Naive thymus-derived CD4-positive, alpha-beta T cell (primary cell): ENCODE measurements at regions not wholly inside any gene's neighbourhood (a gene's known extent, or its start where the extent isn't known, plus 50 kb on each side); places are given as distances from the start of the nearest gene placed in this dataset.

ENCODE experiments used
- ATAC-seq: fragments of 150-1000 bp; cut with Tn5 transposase; 2 replicates; pipeline ENCODE4 v1.10.0; 2021; ENCODE audit warnings: mild to moderate bottlenecking, moderate library complexity
- CTCF ChIA-PET: fragments of 350-600 bp; sonication (Branson Sonifier 250); formaldehyde crosslinking; loops from one replicate; lab custom pipeline; 2021; ENCODE audit warnings: antibody characterized with exemption; lab: Charles Lee
- POLR2A ChIA-PET: fragments of 350-600 bp; sonication (Branson Sonifier 250); formaldehyde crosslinking; loops from one replicate; lab custom pipeline; 2021; ENCODE audit warnings: antibody characterized with exemption, inconsistent platforms; lab: Charles Lee
- DNase-seq, 9 donors: peaks; one replicate each; pipeline versions ENCODE4 v3.0.0 to v3.0.0-alpha.2; 2020 to 2022; ENCODE audit warnings: mixed read lengths in 1 of 9
- H3K27ac ChIP-seq: one replicate; pipeline ENCODE4 v1.7.0; 2013; ENCODE audit warnings: mild to moderate bottlenecking, low read depth, low read length, moderate library complexity
- H3K27me3 ChIP-seq, 2 donors: one replicate each; pipeline ENCODE4 v1.7.0; 2013; ENCODE audit warnings: low read length in 2 of 2, mild to moderate bottlenecking in 2 of 2, moderate library complexity in 2 of 2; ENCODE audit not compliant: control insufficient read depth in 2 of 2, insufficient read depth in 2 of 2
- H3K36me3 ChIP-seq, 3 experiments: 1 replicate in 2 of 3; 2 replicates in 1 of 3; pipeline ENCODE4 v1.7.0; 2013; ENCODE audit warnings: low read length in 3 of 3, mild to moderate bottlenecking in 3 of 3, moderate library complexity in 1 of 3; ENCODE audit not compliant: insufficient read depth in 3 of 3, control insufficient read depth in 2 of 3
- H3K4me1 ChIP-seq, 2 donors: one replicate each; pipeline ENCODE4 v1.7.0; 2013; ENCODE audit warnings: low read length in 2 of 2, mild to moderate bottlenecking in 2 of 2, moderate library complexity in 1 of 2; ENCODE audit not compliant: control insufficient read depth in 2 of 2, insufficient read depth in 2 of 2
- H3K4me3 ChIP-seq: 2 replicates; pipeline ENCODE4 v1.7.0; 2013; ENCODE audit warnings: mild to moderate bottlenecking, low read length
- H3K9me3 ChIP-seq, 3 experiments: 1 replicate in 2 of 3; 2 replicates in 1 of 3; pipeline ENCODE4 v1.7.0; 2013; ENCODE audit warnings: low read length in 3 of 3; ENCODE audit not compliant: control insufficient read depth in 2 of 3
- H3K27ac Mint-ChIP-seq, 9 donors: one replicate each; pipeline ENCODE4 v1.8.0; 2020 to 2022; ENCODE audit warnings: mixed read lengths in 9 of 9, mild to moderate bottlenecking in 8 of 9, moderate library complexity in 5 of 9, inconsistent platforms in 2 of 9
- H3K27me3 Mint-ChIP-seq, 5 donors: one replicate each; pipeline ENCODE4 v1.8.0; 2021 to 2022; ENCODE audit warnings: mixed read lengths in 5 of 5, mild to moderate bottlenecking in 1 of 5
- H3K36me3 Mint-ChIP-seq, 5 donors: one replicate each; pipeline ENCODE4 v1.8.0; 2020 to 2022; ENCODE audit warnings: mixed read lengths in 5 of 5, mild to moderate bottlenecking in 3 of 5, inconsistent platforms in 1 of 5
- H3K4me1 Mint-ChIP-seq, 7 donors: one replicate each; pipeline ENCODE4 v1.8.0; 2020 to 2022; ENCODE audit warnings: mixed read lengths in 7 of 7, mild to moderate bottlenecking in 3 of 7, inconsistent platforms in 1 of 7
- H3K4me3 Mint-ChIP-seq, 10 donors: one replicate each; pipeline ENCODE4 v1.8.0; 2020 to 2022; ENCODE audit warnings: mild to moderate bottlenecking in 10 of 10, mixed read lengths in 10 of 10, moderate library complexity in 6 of 10, inconsistent platforms in 2 of 10
- H3K9me3 Mint-ChIP-seq, 11 donors: one replicate each; pipeline ENCODE4 v1.8.0; 2020 to 2022; ENCODE audit warnings: mixed read lengths in 11 of 11, mild to moderate bottlenecking in 4 of 11, inconsistent platforms in 1 of 11, moderate library complexity in 1 of 11
- intact Hi-C, 2 donors: fragments of 100-400 bp; cut with micrococcal nuclease; formaldehyde crosslinking; loops; one replicate each; pipeline ENCODE4 v1.15.1; 2023

DNA sequence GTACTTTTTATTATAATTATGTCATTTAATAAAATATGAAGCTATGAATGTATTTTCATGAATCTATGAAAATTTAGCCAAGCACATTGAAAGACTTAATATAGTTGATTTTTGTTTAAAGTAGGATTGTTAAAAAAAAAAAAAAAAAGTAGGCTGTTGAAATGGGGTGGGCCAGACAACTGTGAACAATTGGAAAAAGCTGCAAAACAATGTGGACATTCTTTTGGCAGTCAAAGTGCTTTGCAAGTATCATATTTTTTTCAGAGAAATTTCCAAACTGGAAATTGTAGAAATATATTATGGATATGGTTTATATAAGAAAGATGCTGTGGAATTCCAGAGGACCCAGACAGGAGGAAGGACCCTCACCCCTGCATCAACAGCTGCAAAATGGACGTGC, 82.1 kb downstream of the ETAA1 start:
- DNase-seq: no peak
- peaks cover 0 to 36% (median 24%) of the 10 kb centered on the region in 5 donors for H3K27me3 Mint-ChIP-seq
- intact Hi-C loops: no loop called here
- no peaks in the 10 kb centered on the region for H3K9me3 ChIP-seq
- no peaks in the 10 kb centered on the region for H3K4me1 ChIP-seq
- H3K4me1 Mint-ChIP-seq: no peaks in the 10 kb centered on the region
- no peak for ATAC-seq
- POLR2A ChIA-PET: no interaction called here
- H3K4me3 ChIP-seq: no peak overlapping the region
- H3K27me3 ChIP-seq: no peaks in the 10 kb centered on the region
- CTCF ChIA-PET: no interaction called here
- H3K27ac ChIP-seq: no peak overlapping the region
- H3K36me3 ChIP-seq: no peaks in the 10 kb centered on the region
- H3K4me3 Mint-ChIP-seq: no peak overlapping the region
- no peak overlapping the region for H3K27ac Mint-ChIP-seq
- peaks cover 0 to 5% (median 0%) of the 10 kb centered on the region in 11 donors for H3K9me3 Mint-ChIP-seq
- H3K36me3 Mint-ChIP-seq: peaks cover 0 to 3% (median 0%) of the 10 kb centered on the region in 5 donors

GRCh38 chr2:67485431-67485830, 88.3 kb downstream of the ETAA1 start:
- intact Hi-C loops: no loop called here
- peaks cover 0 to 5% (median 0%) of the 10 kb centered on the region in 11 donors for H3K9me3 Mint-ChIP-seq
- ATAC-seq (no peak), DNase-seq (no peak)
- H3K4me1 Mint-ChIP-seq: no peaks in the 10 kb centered on the region
- H3K4me3 Mint-ChIP-seq: no peak overlapping the region
- H3K36me3 Mint-ChIP-seq: peaks cover 0 to 3% (median 0%) of the 10 kb centered on the region in 5 donors
- no peak overlapping the region for H3K27ac ChIP-seq
- no peaks in the 10 kb centered on the region for H3K4me1 ChIP-seq
- no peaks in the 10 kb centered on the region for H3K36me3 ChIP-seq
- H3K27me3 ChIP-seq: no peaks in the 10 kb centered on the region
- H3K27ac Mint-ChIP-seq: no peak overlapping the region
- H3K27me3 Mint-ChIP-seq: peaks cover 0 to 12% (median 9%) of the 10 kb centered on the region in 5 donors
- ChIA-PET CTCF (interaction anchor here (0.6 kb wide), 1 partner anchor 1169 kb away, joined by 3 read pairs; no protein-coding TSS in a partner anchor), POLR2A (no interaction called here)
- H3K9me3 ChIP-seq: no peaks in the 10 kb centered on the region
- no peak overlapping the region for H3K4me3 ChIP-seq

DNA sequence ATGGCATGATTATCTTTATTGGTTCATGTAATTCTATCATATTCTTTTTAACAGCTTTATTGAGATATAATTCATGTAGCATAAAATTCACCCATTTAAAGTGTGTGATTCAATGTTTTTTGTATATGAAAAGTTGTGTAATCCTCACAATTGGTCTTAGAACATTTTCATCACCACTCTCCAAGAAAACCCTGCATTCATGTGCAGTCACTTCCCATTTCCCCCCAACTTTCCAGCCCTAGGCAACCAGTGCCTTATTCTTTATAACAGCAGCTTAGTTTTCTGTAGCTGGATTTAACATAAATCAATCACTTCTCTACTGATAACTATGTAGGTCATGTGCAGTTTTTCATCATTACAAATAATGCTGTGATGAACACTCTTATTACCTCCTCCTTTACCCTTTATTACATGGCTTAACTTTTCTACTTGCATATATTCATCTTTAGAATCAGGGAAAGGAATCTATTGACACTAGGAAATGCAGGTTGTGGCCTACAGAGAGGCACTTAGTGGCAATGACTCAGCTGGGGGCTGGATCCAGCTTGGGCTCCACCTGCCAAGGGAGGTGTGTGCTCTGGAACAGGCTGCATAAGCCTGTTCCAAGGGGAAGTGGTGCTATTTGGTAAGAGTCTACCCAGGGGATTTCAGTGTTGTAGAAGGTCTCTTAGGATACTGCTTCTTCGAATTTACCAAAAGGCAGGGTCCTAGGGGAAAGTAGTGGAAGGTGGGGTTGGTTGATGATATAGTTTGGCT, 89.1 kb downstream of the ETAA1 start:
- DNase-seq (no peak), ATAC-seq (no peak)
- no peaks in the 10 kb centered on the region for H3K4me1 Mint-ChIP-seq
- no peak overlapping the region for H3K4me3 Mint-ChIP-seq
- H3K4me3 ChIP-seq: no peak overlapping the region
- H3K36me3 ChIP-seq: no peaks in the 10 kb centered on the region
- peaks cover 0 to 5% (median 0%) of the 10 kb centered on the region in 11 donors for H3K9me3 Mint-ChIP-seq
- H3K4me1 ChIP-seq: no peaks in the 10 kb centered on the region
- ChIA-PET CTCF (no interaction called here), POLR2A (no interaction called here)
- intact Hi-C loops: no loop called here
- H3K36me3 Mint-ChIP-seq: peaks cover 0 to 3% (median 0%) of the 10 kb centered on the region in 5 donors
- H3K9me3 ChIP-seq: no peaks in the 10 kb centered on the region
- no peak overlapping the region for H3K27ac Mint-ChIP-seq
- no peaks in the 10 kb centered on the region for H3K27me3 ChIP-seq
- peaks cover 0 to 12% (median 9%) of the 10 kb centered on the region in 5 donors for H3K27me3 Mint-ChIP-seq
- H3K27ac ChIP-seq: no peak overlapping the region

DNA sequence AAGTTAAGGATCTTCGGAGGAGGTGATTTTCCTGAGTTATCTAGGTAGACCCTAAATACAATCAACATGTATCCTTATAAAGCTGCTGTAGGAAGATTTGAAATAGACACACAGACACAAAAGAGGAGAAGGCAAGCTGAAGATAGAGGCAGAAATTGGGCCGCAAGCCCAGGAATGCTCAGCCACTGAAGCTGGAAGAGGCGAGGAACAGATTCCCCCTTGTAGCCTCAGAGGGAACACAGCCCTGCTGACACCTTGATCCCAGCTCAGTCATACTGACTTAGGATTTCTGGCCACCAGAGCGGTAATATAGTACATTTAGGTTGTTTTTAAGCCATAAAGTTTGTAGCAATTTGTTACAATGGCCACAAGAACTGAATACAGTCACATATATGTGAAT, 90.9 kb downstream of the ETAA1 start:
- Mint-ChIP-seq H3K9me3 (peaks cover 0 to 5% (median 0%) of the 10 kb centered on the region in 11 donors), H3K36me3 (peaks cover 0 to 3% (median 0%) of the 10 kb centered on the region in 5 donors), H3K27me3 (peaks cover 0 to 12% (median 9%) of the 10 kb centered on the region in 5 donors), H3K4me3 (no peak overlapping the region), H3K27ac (no peak overlapping the region), H3K4me1 (no peaks in the 10 kb centered on the region)
- POLR2A ChIA-PET: no interaction called here
- Histone ChIP-seq H3K27ac (no peak overlapping the region), H3K4me3 (no peak overlapping the region), H3K9me3 (no peaks in the 10 kb centered on the region), H3K4me1 (no peaks in the 10 kb centered on the region), H3K36me3 (no peaks in the 10 kb centered on the region), H3K27me3 (no peaks in the 10 kb centered on the region)
- intact Hi-C loops: no loop called here
- ATAC-seq (no peak), DNase-seq (no peak)
- CTCF ChIA-PET: no interaction called here

GRCh38 chr2:67489396-67489795, 92.3 kb downstream of the ETAA1 start:
- H3K9me3 ChIP-seq: no peaks in the 10 kb centered on the region
- H3K4me1 Mint-ChIP-seq: no peaks in the 10 kb centered on the region
- no peaks in the 10 kb centered on the region for H3K4me1 ChIP-seq
- DNase-seq (no peak), ATAC-seq (no peak)
- H3K27ac Mint-ChIP-seq: no peak overlapping the region
- intact Hi-C loops: no loop called here
- ChIA-PET POLR2A (no interaction called here), CTCF (no interaction called here)
- no peak overlapping the region for H3K4me3 Mint-ChIP-seq
- no peaks in the 10 kb centered on the region for H3K36me3 Mint-ChIP-seq
- H3K27ac ChIP-seq: no peak overlapping the region
- no peak overlapping the region for H3K4me3 ChIP-seq
- H3K9me3 Mint-ChIP-seq: peaks cover 0 to 4% (median 0%) of the 10 kb centered on the region in 11 donors
- no peaks in the 10 kb centered on the region for H3K27me3 ChIP-seq
- H3K27me3 Mint-ChIP-seq: peaks cover 0 to 10% (median 8%) of the 10 kb centered on the region in 5 donors
- no peaks in the 10 kb centered on the region for H3K36me3 ChIP-seq

DNA sequence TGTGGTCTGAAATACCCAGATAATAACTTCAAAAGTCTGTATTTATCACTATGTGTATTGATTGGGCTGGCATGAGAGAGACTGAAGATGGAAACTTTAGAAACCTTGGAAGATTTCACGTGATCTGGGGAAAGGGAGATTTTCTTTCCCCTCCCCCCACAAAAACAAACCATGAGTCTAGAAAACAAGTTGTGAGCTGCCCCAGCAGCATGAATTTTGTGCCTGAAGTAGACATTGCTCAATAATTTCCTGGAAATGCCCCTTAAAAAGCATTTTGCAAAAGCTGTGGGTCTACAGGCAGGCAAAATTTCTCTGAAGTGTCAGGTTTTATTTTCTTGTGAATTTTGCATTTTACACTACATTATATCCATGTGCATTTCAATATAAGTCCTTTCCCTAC, 101.8 kb downstream of the ETAA1 start:
- Mint-ChIP-seq H3K27me3 (peaks cover 0 to 7% (median 5%) of the 10 kb centered on the region in 5 donors), H3K36me3 (no peaks in the 10 kb centered on the region), H3K4me1 (peaks cover 0 to 1% (median 0%) of the 10 kb centered on the region in 7 donors), H3K9me3 (peaks cover 0 to 4% (median 0%) of the 10 kb centered on the region in 11 donors), H3K27ac (no peak overlapping the region), H3K4me3 (no peak overlapping the region)
- DNase-seq (no peak), ATAC-seq (no peak)
- POLR2A ChIA-PET: no interaction called here
- H3K36me3 ChIP-seq: no peaks in the 10 kb centered on the region
- H3K4me1 ChIP-seq: no peaks in the 10 kb centered on the region
- intact Hi-C loops: no loop called here
- H3K9me3 ChIP-seq: no peaks in the 10 kb centered on the region
- no peak overlapping the region for H3K4me3 ChIP-seq
- H3K27me3 ChIP-seq: no peaks in the 10 kb centered on the region
- no peak overlapping the region for H3K27ac ChIP-seq
- CTCF ChIA-PET: no interaction called here

DNA sequence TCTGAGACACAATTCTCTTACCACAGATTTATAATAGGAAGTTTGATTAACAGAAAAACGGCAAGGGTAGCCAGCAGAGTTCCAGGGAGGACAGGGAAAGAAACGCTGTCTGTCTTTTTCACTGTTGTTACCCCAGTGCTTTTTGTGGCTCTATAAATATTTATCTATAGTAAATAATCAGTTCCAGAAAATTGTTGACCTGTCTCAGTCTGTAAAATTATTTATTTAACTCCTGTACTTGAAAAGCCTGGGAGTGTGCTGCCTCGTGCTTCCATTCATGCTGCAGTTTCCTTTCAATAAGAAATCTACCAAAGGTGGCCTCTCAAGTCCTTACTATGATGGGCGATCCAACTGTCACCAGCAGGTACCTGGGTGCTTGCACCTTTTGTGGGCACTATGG, 102.9 kb downstream of the ETAA1 start:
- Mint-ChIP-seq H3K27ac (no peak overlapping the region), H3K4me1 (peaks cover 0 to 1% (median 0%) of the 10 kb centered on the region in 7 donors), H3K4me3 (no peak overlapping the region), H3K27me3 (peaks cover 0 to 7% (median 4%) of the 10 kb centered on the region in 5 donors), H3K9me3 (peaks cover 0 to 3% (median 0%) of the 10 kb centered on the region in 11 donors), H3K36me3 (no peaks in the 10 kb centered on the region)
- Histone ChIP-seq H3K27me3 (no peaks in the 10 kb centered on the region), H3K27ac (no peak overlapping the region), H3K4me1 (no peaks in the 10 kb centered on the region), H3K36me3 (no peaks in the 10 kb centered on the region), H3K9me3 (no peaks in the 10 kb centered on the region), H3K4me3 (no peak overlapping the region)
- CTCF ChIA-PET: no interaction called here
- DNase-seq: no peak
- POLR2A ChIA-PET: no interaction called here
- intact Hi-C loops: no loop called here
- ATAC-seq: no peak
